Inflammatory macrophage (primary cell): ENCODE measurements at regions not wholly inside any gene's neighbourhood (a gene's known extent, or its start where the extent isn't known, plus 50 kb on each side); places are given as distances from the start of the nearest gene placed in this dataset.

ENCODE experiments used
- DNase-seq, 2 donors: peaks; one replicate each; pipeline ENCODE4 v3.0.0-alpha.2; 2020 to 2022

- no peak for DNase-seq
Observed at GRCh38 chr5:29790281-29790680, 1403.2 kb upstream of the CDH6 start.

GRCh38 chr5:29780401-29780800 is 1413.1 kb upstream of the CDH6 start:
- no peak for DNase-seq

GRCh38 chr5:29779141-29779540 is 1414.3 kb upstream of the CDH6 start:
- no peak for DNase-seq

- no peak for DNase-seq
Observed at GRCh38 chr5:29777373-29777772, 1416.1 kb upstream of the CDH6 start.

- DNase-seq, result no peak
Observed at GRCh38 chr5:29770936-29771335, 1422.5 kb upstream of the CDH6 start.

- no peak for DNase-seq
Observed at GRCh38 chr5:29769474-29769873, 1424.0 kb upstream of the CDH6 start.

- DNase-seq, result no peak
Observed at GRCh38 chr5:29758986-29759421, 1434.5 kb upstream of the CDH6 start.

GRCh38 chr5:29750453-29750852 is 1443.0 kb upstream of the CDH6 start:
- DNase-seq, result no peak

- DNase-seq, result no peak
Observed at GRCh38 chr5:29744618-29745017, 1448.9 kb upstream of the CDH6 start.

- no peak for DNase-seq
Observed at GRCh38 chr5:29720954-29721353, 1472.5 kb upstream of the CDH6 start.

- no peak for DNase-seq
Observed at GRCh38 chr5:29719171-29719570, 1474.3 kb upstream of the CDH6 start.

GRCh38 chr5:29715167-29715566 is 1478.3 kb upstream of the CDH6 start:
- DNase-seq, result no peak

GRCh38 chr5:29702875-29703274 is 1490.6 kb upstream of the CDH6 start:
- no peak for DNase-seq

- no peak for DNase-seq
Observed at GRCh38 chr5:29701600-29701999, 1491.9 kb upstream of the CDH6 start.

GRCh38 chr5:29697785-29698414 is 1495.6 kb upstream of the CDH6 start:
- DNase-seq, result no peak

- no peak for DNase-seq
Observed at GRCh38 chr5:29697278-29697677, 1496.2 kb upstream of the CDH6 start.

- no peak for DNase-seq
Observed at GRCh38 chr5:29672678-29673077, 1520.8 kb upstream of the CDH6 start.

- no peak for DNase-seq
Observed at GRCh38 chr5:29662876-29663275, 1530.6 kb upstream of the CDH6 start.

- DNase-seq, result no peak
Observed at GRCh38 chr5:29654954-29655353, 1538.5 kb upstream of the CDH6 start.

- DNase-seq, result no peak
Observed at GRCh38 chr5:29649321-29649720, 1544.2 kb upstream of the CDH6 start.

- DNase-seq, result no peak
Observed at GRCh38 chr5:29642601-29643000, 1550.9 kb upstream of the CDH6 start.

GRCh38 chr5:29614206-29614605 is 1579.3 kb upstream of the CDH6 start:
- no peak for DNase-seq

- no peak for DNase-seq
Observed at GRCh38 chr5:29588236-29588635, 1605.2 kb upstream of the CDH6 start.

- no peak for DNase-seq
Observed at GRCh38 chr5:29587832-29588231, 1605.7 kb upstream of the CDH6 start.

GRCh38 chr5:29568028-29568427 is 1625.5 kb upstream of the CDH6 start:
- DNase-seq, result no peak
